MM.1S (cell line): ENCODE measurements at regions not wholly inside any gene's neighbourhood (a gene's known extent, or its start where the extent isn't known, plus 50 kb on each side); places are given as distances from the start of the nearest gene placed in this dataset.

Experiments used
- DNase-seq: peaks from one replicate; pipeline ENCODE4 v3.0.0-alpha.2; 2015
- H2AFZ ChIP-seq: fragments of 300-600 bp; sonication (generic); 2 replicates; pipeline ENCODE4 v1.6.0; 2016; ENCODE audit warnings: antibody characterized with exemption, low read length
- H3F3A ChIP-seq: fragments of 300-600 bp; sonication (generic); 2 replicates; pipeline ENCODE4 v1.6.1; 2016; ENCODE audit warnings: mild to moderate bottlenecking, antibody characterized with exemption, low read length, moderate library complexity, mixed read lengths; ENCODE audit not compliant: insufficient read depth
- H3K27ac ChIP-seq: fragments of 300-600 bp; sonication (generic); 2 replicates; pipeline ENCODE4 v1.5.1; 2016; ENCODE audit warnings: mild to moderate bottlenecking, low read length
- H3K27me3 ChIP-seq: fragments of 300-600 bp; sonication (generic); replicated peaks from 2 replicates; pipeline ENCODE4 v1.6.0; 2016; ENCODE audit warnings: low read length; ENCODE audit not compliant: insufficient read depth
- H3K36me3 ChIP-seq: fragments of 300-600 bp; sonication (generic); replicated peaks from 2 replicates; pipeline ENCODE4 v1.6.1; 2016; ENCODE audit warnings: mild to moderate bottlenecking, low read length, mixed read lengths; ENCODE audit not compliant: insufficient read depth
- H3K4me1 ChIP-seq: fragments of 300-600 bp; sonication (generic); 2 replicates; pipeline ENCODE4 v1.6.1; 2016; ENCODE audit warnings: low read length, mixed read lengths
- H3K4me2 ChIP-seq: fragments of 300-600 bp; sonication (generic); 2 replicates; pipeline ENCODE4 v1.6.0; 2016; ENCODE audit warnings: low read depth, low read length
- H3K4me3 ChIP-seq: fragments of 300-600 bp; sonication (generic); 2 replicates; pipeline ENCODE4 v1.5.1; 2016; ENCODE audit warnings: low read length, mixed read lengths
- H3K79me2 ChIP-seq: fragments of 300-600 bp; sonication (generic); 2 replicates; pipeline ENCODE4 v1.6.1; 2016; ENCODE audit warnings: mixed run types, low read length, mixed read lengths
- H3K9ac ChIP-seq: fragments of 300-600 bp; sonication (generic); 2 replicates; pipeline ENCODE4 v1.6.1; 2016; ENCODE audit warnings: low read length, mixed read lengths
- H3K9me2 ChIP-seq: fragments of 300-600 bp; sonication (generic); replicated peaks from 2 replicates; pipeline ENCODE4 v1.6.1; 2016; ENCODE audit warnings: mild to moderate bottlenecking, low read length, mixed read lengths; ENCODE audit not compliant: insufficient read depth
- H3K9me3 ChIP-seq: fragments of 300-600 bp; sonication (generic); replicated peaks from 2 replicates; pipeline ENCODE4 v1.6.1; 2016; ENCODE audit warnings: mild to moderate bottlenecking, low read length, mixed read lengths; ENCODE audit not compliant: insufficient read depth
- H4K20me1 ChIP-seq: fragments of 300-600 bp; sonication (generic); 2 replicates; pipeline ENCODE4 v1.6.1; 2016; ENCODE audit warnings: mild to moderate bottlenecking, low read length, moderate library complexity, mixed read lengths; ENCODE audit not compliant: insufficient read depth
- CTCF ChIP-seq: fragments of 300-600 bp; sonication (generic); IDR thresholded peaks from 2 replicates; pipeline ENCODE4 v1.5.1; 2016; ENCODE audit warnings: antibody characterized with exemption, low read length, mixed read lengths
- EZH2 ChIP-seq: fragments of 300-600 bp; sonication (generic); optimal IDR thresholded peaks from 2 replicates; pipeline ENCODE3; 2017; ENCODE audit warnings: low read depth, mild to moderate bottlenecking, antibody characterized with exemption, low read length, mixed read lengths
- EZH2phosphoT487 ChIP-seq: fragments of 300-600 bp; sonication (generic); IDR thresholded peaks from 2 replicates; pipeline ENCODE4 v1.6.1; 2018; ENCODE audit warnings: antibody characterized with exemption, low read length

- no peak for TF ChIP-seq EZH2
- TF ChIP-seq CTCF = no peak
- TF ChIP-seq EZH2phosphoT487 = no peak
- Histone ChIP-seq H3K79me2 (no peaks in the 10 kb centered on the region), H3K4me1 (no peaks in the 10 kb centered on the region), H3F3A (no peaks in the 10 kb centered on the region), H3K9ac (no peak overlapping the region), H4K20me1 (no peaks in the 10 kb centered on the region), H3K27ac (no peak overlapping the region), H3K4me3 (no peak overlapping the region), H3K4me2 (no peak overlapping the region), H3K9me3 (no peaks in the 10 kb centered on the region), H2AFZ (no peak overlapping the region), H3K36me3 (no peaks in the 10 kb centered on the region), H3K27me3 (no peaks in the 10 kb centered on the region), H3K9me2 (no peaks in the 10 kb centered on the region)
- DNase-seq = no peak
Observed at GRCh38 chr10:78510566-78511323, 477.1 kb downstream of the RPS24 start.

GRCh38 chr10:78511324-78512204, 477.9 kb downstream of the RPS24 start:
- Histone ChIP-seq H3F3A (no peaks in the 10 kb centered on the region), H3K4me3 (no peak overlapping the region), H3K27ac (no peak overlapping the region), H3K4me1 (no peaks in the 10 kb centered on the region), H3K9me2 (no peaks in the 10 kb centered on the region), H2AFZ (no peak overlapping the region), H3K79me2 (no peaks in the 10 kb centered on the region), H3K27me3 (no peaks in the 10 kb centered on the region), H3K4me2 (no peak overlapping the region), H3K36me3 (no peaks in the 10 kb centered on the region), H4K20me1 (no peaks in the 10 kb centered on the region), H3K9me3 (no peaks in the 10 kb centered on the region), H3K9ac (no peak overlapping the region)
- no peak for DNase-seq
- TF ChIP-seq CTCF (no peak), EZH2 (no peak), EZH2phosphoT487 (no peak)

GRCh38 chr10:78512205-78512550, 478.5 kb downstream of the RPS24 start:
- no peaks in the 10 kb centered on the region for H3F3A ChIP-seq
- H2AFZ ChIP-seq = no peak overlapping the region
- DNase-seq = no peak
- H3K9me2 ChIP-seq = no peaks in the 10 kb centered on the region
- no peak overlapping the region for H3K9ac ChIP-seq
- H4K20me1 ChIP-seq = no peaks in the 10 kb centered on the region
- H3K4me1 ChIP-seq = no peaks in the 10 kb centered on the region
- no peaks in the 10 kb centered on the region for H3K36me3 ChIP-seq
- no peak overlapping the region for H3K4me2 ChIP-seq
- no peaks in the 10 kb centered on the region for H3K27me3 ChIP-seq
- no peak overlapping the region for H3K4me3 ChIP-seq
- no peaks in the 10 kb centered on the region for H3K9me3 ChIP-seq
- TF ChIP-seq EZH2phosphoT487 (no peak), CTCF (no peak), EZH2 (no peak)
- H3K27ac ChIP-seq = no peak overlapping the region
- H3K79me2 ChIP-seq = no peaks in the 10 kb centered on the region
